Mucosa of descending colon (tissue), 3 donors: ENCODE measurements at regions not wholly inside any gene's neighbourhood (a gene's known extent, or its start where the extent isn't known, plus 50 kb on each side); places are given as distances from the start of the nearest gene placed in this dataset.

ENCODE experiments used
- ATAC-seq: fragments of 200-7000 bp; cut with Tn5 transposase; one replicate; pipeline ENCODE4 v1.9.1; 2020; ENCODE audit warnings: mild to moderate bottlenecking, moderate library complexity
- DNase-seq, 3 donors: peaks; one replicate each; pipeline ENCODE4 v3.0.0-alpha.2; 2020
- H3K36me3 ChIP-seq: fragments of 200-600 bp; one replicate; pipeline ENCODE4 v1.8.0; 2021; ENCODE audit warnings: low read depth, mild to moderate bottlenecking
- H3K4me1 ChIP-seq: fragments of 200-600 bp; one replicate; pipeline ENCODE4 v1.8.0; 2021; ENCODE audit warnings: low read depth, mild to moderate bottlenecking
- H3K4me3 ChIP-seq: fragments of 200-600 bp; one replicate; pipeline ENCODE4 v1.8.0; 2021; ENCODE audit warnings: mild to moderate bottlenecking
- H3K9me3 ChIP-seq: fragments of 200-600 bp; one replicate; pipeline ENCODE4 v1.8.0; 2021; ENCODE audit warnings: mild to moderate bottlenecking
- intact Hi-C, 2 donors: fragments of 100-400 bp; cut with DNase I in 1 of 2; cut with micrococcal nuclease in 1 of 2; formaldehyde crosslinking; loops; one replicate each; pipeline versions ENCODE4 v1.11.0 to v1.11.1; 2022; cut with DNase I, micrococcal nuclease
- TF ChIP-seq, protein P1 (sequence below): fragments of 200-600 bp; IDR thresholded peaks from one replicate; pipeline ENCODE4 v1.8.0; 2022; ENCODE audit warnings: antibody characterized with exemption, mild to moderate bottlenecking
- donor health status: DM: no; HTN: no; CAD: no; lungs with moderate emphysema.
- donor health status: DM: no; HTN: no; CAD: no.
- donor health status: DM: no; HTN: yes; CAD: no.

DNA sequence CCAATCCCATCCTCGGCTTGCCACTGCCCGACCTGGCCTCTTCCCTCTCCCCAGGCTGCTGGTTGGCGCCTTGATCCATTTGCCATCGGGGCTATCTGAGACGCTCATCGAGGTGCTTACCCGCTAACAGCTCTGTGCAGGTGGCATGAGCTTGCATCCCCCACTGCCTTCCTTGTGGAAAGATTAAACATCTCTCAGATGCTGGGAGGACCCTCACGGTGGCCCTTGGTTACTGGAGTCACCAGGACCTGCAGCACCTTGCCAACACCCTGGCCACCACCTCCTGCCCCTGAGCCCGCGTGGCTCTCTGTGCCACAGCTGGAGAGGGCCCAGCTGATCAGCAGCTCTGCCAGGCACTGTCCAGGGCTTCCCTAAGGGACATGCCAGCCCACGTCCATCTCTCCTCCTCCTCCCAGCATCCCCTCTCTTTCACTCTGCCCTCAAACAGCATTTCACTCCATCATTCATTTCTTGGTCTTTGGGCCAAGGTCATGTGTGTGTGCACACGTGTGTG is 249.6 kb downstream of the RBFOX3 start:
- peak in 1 of 3 donors; percentile 15 for DNase-seq
- Histone ChIP-seq H3K4me3 (no peak overlapping the region), H3K4me1 (no peaks in the 10 kb centered on the region), H3K36me3 (no peaks in the 10 kb centered on the region), H3K9me3 (no peaks in the 10 kb centered on the region)
- intact Hi-C loops: no loop called here
- ATAC-seq: no peak
- TF ChIP-seq, protein P1, sequence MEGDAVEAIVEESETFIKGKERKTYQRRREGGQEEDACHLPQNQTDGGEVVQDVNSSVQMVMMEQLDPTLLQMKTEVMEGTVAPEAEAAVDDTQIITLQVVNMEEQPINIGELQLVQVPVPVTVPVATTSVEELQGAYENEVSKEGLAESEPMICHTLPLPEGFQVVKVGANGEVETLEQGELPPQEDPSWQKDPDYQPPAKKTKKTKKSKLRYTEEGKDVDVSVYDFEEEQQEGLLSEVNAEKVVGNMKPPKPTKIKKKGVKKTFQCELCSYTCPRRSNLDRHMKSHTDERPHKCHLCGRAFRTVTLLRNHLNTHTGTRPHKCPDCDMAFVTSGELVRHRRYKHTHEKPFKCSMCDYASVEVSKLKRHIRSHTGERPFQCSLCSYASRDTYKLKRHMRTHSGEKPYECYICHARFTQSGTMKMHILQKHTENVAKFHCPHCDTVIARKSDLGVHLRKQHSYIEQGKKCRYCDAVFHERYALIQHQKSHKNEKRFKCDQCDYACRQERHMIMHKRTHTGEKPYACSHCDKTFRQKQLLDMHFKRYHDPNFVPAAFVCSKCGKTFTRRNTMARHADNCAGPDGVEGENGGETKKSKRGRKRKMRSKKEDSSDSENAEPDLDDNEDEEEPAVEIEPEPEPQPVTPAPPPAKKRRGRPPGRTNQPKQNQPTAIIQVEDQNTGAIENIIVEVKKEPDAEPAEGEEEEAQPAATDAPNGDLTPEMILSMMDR: no peak

DNA sequence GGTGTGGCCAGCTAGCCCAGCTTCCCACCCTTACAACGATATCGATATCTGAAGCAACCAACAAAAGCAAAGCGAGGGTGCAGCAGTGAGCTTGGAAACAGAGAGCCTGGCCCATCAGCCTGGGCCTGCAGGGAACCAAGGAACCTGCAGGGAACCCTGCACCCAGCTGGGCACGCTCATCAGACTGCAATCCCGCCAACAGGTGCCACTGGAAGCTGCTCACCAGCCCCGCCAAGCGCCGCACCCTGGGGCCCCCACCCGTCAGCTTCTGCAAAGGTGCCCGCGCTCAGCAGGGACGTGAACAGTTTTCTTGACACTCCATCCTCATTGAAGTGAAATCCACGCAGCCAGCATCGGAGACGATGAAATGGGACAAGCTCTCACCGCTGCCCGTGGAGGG is 250.7 kb downstream of the RBFOX3 start:
- TF ChIP-seq, protein P1: no peak
- H3K36me3 ChIP-seq: no peaks in the 10 kb centered on the region
- intact Hi-C loops: no loop called here
- ATAC-seq: no peak
- H3K4me3 ChIP-seq: no peak overlapping the region
- H3K4me1 ChIP-seq: no peaks in the 10 kb centered on the region
- DNase-seq: peak in 1 of 3 donors; percentile 27
- H3K9me3 ChIP-seq: no peaks in the 10 kb centered on the region

DNA sequence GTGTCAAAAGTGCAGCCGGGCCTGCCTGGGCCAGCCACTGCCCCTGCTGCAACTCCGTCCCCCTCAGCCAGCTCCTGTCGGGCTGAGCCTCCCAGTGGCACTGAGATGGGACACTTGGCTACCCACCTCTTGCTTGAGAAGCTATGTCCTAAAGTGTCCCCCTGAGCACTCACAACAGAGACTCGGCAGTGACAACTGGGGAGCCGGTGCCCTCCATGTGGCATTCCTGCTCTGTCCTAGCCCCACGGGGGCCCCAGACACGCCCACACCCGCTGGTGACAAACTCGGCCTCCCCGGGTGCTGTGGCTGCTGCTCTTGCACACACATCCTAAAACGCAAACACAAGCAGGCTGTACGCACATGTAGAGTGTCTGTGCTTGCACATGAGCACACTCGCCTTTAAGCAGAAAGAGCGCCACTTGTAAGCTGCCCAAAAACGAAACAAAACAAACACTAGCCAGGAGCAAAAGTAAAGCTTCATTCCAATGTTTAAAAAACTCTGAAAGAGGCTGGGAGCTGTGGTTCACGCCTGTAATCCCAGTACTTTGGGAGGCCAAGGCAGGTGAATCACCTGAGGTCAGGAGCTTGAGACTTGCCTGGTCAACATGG is 253.9 kb downstream of the RBFOX3 start:
- no peaks in the 10 kb centered on the region for H3K4me1 ChIP-seq
- DNase-seq (peak in 1 of 3 donors; percentile 39), ATAC-seq (no peak)
- TF ChIP-seq, protein P1: no peak
- H3K4me3 ChIP-seq: no peak overlapping the region
- H3K9me3 ChIP-seq: no peaks in the 10 kb centered on the region
- intact Hi-C loops: no loop called here
- no peaks in the 10 kb centered on the region for H3K36me3 ChIP-seq

DNA sequence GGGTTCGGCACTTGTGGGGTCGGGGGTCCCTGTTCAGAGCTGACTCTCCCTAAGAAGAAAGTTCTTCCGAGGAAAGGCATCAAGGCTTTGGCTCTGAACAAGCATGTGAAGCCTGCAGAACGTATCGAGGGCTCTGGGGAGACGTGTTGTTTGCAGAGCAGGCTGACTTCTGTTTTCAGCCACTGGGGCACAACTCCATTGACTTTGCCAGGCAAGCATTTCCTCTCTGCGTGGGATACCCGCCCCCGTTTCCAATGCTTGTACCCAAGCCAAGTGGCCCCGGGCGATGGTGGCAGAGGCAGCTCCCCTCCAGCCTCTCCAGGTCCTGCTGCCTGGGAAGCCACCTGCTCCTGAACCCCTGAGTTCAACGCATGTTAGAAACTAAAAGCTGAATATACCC is 255.7 kb downstream of the RBFOX3 start:
- H3K36me3 ChIP-seq: no peaks in the 10 kb centered on the region
- H3K4me3 ChIP-seq: no peak overlapping the region
- ATAC-seq: no peak
- TF ChIP-seq, protein P1: no peak
- H3K9me3 ChIP-seq: no peaks in the 10 kb centered on the region
- intact Hi-C loops: no loop called here
- H3K4me1 ChIP-seq: no peaks in the 10 kb centered on the region
- peak in 1 of 3 donors; percentile 25 for DNase-seq

DNA sequence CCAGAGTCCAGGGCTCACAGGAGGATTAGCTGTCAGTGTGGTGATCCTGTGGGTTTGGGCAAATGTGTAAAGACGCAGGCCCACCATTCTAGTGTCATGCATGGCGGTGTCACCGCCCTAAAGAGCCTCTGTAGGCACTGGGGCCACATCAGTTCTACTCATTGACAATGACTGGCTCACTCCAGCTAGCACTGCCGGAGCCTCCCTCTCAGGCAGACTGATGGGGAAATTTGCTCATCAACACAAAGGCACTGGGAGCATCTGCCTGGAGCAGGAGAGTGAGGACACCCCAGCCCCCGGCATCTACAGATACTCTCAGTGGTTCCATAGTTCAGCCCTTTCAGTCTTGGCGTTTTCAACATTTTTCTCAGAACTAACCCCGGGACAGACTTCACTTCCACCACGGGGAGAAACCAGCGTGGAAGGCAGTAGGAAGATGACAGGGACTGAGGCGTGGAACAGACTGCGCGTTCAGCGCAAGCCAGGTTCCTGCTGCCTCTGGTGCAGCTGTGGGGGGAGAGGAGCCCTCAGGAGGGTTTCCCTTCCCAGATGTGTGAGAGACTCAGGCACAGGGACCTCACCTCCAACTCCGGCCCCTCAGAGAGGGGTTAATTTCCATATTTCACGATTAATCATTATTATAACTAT is 256.6 kb downstream of the RBFOX3 start:
- H3K9me3 ChIP-seq: no peaks in the 10 kb centered on the region
- DNase-seq (peak in 1 of 3 donors; percentile 12), ATAC-seq (no peak)
- TF ChIP-seq, protein P1: no peak
- no peaks in the 10 kb centered on the region for H3K4me1 ChIP-seq
- intact Hi-C loops: no loop called here
- no peaks in the 10 kb centered on the region for H3K36me3 ChIP-seq
- no peak overlapping the region for H3K4me3 ChIP-seq
